ENCODE measurements at regions not wholly inside any gene's neighbourhood (a gene's known extent, or its start where the extent isn't known, plus 50 kb on each side); places are given as distances from the start of the nearest gene placed in this dataset.

DNA sequence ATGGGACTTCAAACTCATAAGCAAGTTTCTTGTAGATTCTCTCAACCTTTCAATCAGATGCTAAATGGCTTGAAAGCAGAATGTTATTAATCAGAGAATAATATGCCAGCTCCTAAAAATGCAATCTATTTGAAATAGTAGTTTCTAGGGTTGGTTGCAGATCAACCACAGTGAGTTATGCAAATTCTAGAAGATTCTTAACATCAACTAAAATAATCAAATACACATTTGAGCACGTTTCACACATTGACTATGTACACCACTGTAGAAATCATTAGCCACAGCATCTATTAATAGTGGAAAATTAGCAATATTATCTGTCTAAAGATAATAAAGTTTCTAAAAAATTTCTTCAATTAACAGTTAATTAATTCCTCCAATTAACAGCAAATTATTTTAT lies 141.9 kb upstream of the GJE1 start:
- no peak overlapping the region for H3K4me3 Mint-ChIP-seq (ENCODE audit: unreplicated experiment)

GRCh38 chr6:141989706-141989959 lies 143.1 kb upstream of the GJE1 start:
- peaks cover 3% of the 10 kb centered on the region for H3K4me1 Mint-ChIP-seq (ENCODE audit: low read depth, unreplicated experiment)
- Histone ChIP-seq H3K4me3 (ENCODE audit: insufficient read depth, low read depth, low read length) (no peak overlapping the region), H3K4me2 (ENCODE audit: low read length) (no peak overlapping the region), H3K79me2 (ENCODE audit: insufficient read depth, low read length) (no peaks in the 10 kb centered on the region), H3K36me3 (ENCODE audit: insufficient read depth, low read length) (no peaks in the 10 kb centered on the region), H3K27me3 (ENCODE audit: insufficient read depth, low read length) (no peaks in the 10 kb centered on the region), H3K4me1 (ENCODE audit: insufficient read depth, low read length) (peaks cover 3% of the 10 kb centered on the region), H3K27ac (ENCODE audit: low read depth, low read length) (no peak overlapping the region), H3K9ac (ENCODE audit: low read length) (no peak overlapping the region), H4K20me1 (ENCODE audit: insufficient read depth, low read length) (no peaks in the 10 kb centered on the region), H3K9me3 (ENCODE audit: insufficient read depth, low read depth, low read length) (no peaks in the 10 kb centered on the region), H2AFZ (ENCODE audit: low read depth, low read length) (peak overlapping the region; percentile 1)
- no peak for FAIRE-seq
- H3K36me3 Mint-ChIP-seq (ENCODE audit: low read depth, unreplicated experiment) = no peaks in the 10 kb centered on the region
- H3K27me3 Mint-ChIP-seq (ENCODE audit: low read depth, unreplicated experiment) = no peaks in the 10 kb centered on the region
- H3K9me3 Mint-ChIP-seq (ENCODE audit: unreplicated experiment) = peaks cover 2% of the 10 kb centered on the region
- no peak for DNase-seq (ENCODE audit: low read depth)
- H3K27ac Mint-ChIP-seq (ENCODE audit: unreplicated experiment) = no peak overlapping the region
- no peak overlapping the region for H3K4me3 Mint-ChIP-seq (ENCODE audit: unreplicated experiment)
- TF ChIP-seq EZH2 (IDR thresholded peaks at IDR 0.05; ENCODE audit: insufficient read depth, low read length) (no peak), CTCF (IDR thresholded peaks at IDR 0.05; ENCODE audit: insufficient read depth, low read depth, low read length) (no peak)

More for the DNA sequence above, 141.9 kb upstream of the GJE1 start:
- H3K27ac Mint-ChIP-seq (ENCODE audit: unreplicated experiment) = no peak overlapping the region
- no peak overlapping the region for H3K9ac ChIP-seq (ENCODE audit: low read length)
- H3K36me3 Mint-ChIP-seq (ENCODE audit: low read depth, unreplicated experiment) = no peaks in the 10 kb centered on the region
- no peaks in the 10 kb centered on the region for H3K27me3 Mint-ChIP-seq (ENCODE audit: low read depth, unreplicated experiment)
- peaks cover 3% of the 10 kb centered on the region for H3K4me1 ChIP-seq (ENCODE audit: insufficient read depth, low read length)
- H3K79me2 ChIP-seq (ENCODE audit: insufficient read depth, low read length) = no peaks in the 10 kb centered on the region
- no peak overlapping the region for H3K4me3 ChIP-seq (ENCODE audit: insufficient read depth, low read depth, low read length)
- DNase-seq (ENCODE audit: low read depth) (no peak), FAIRE-seq (no peak)
- H4K20me1 ChIP-seq (ENCODE audit: insufficient read depth, low read length) = no peaks in the 10 kb centered on the region
- no peak overlapping the region for H2AFZ ChIP-seq (ENCODE audit: low read depth, low read length)
- no peaks in the 10 kb centered on the region for H3K27me3 ChIP-seq (ENCODE audit: insufficient read depth, low read length)
- TF ChIP-seq CTCF (IDR thresholded peaks at IDR 0.05; ENCODE audit: insufficient read depth, low read depth, low read length) (no peak), EZH2 (IDR thresholded peaks at IDR 0.05; ENCODE audit: insufficient read depth, low read length) (no peak)
- H3K36me3 ChIP-seq (ENCODE audit: insufficient read depth, low read length) = no peaks in the 10 kb centered on the region
- no peak overlapping the region for H3K4me2 ChIP-seq (ENCODE audit: low read length)
- H3K9me3 Mint-ChIP-seq (ENCODE audit: unreplicated experiment) = peaks cover 7% of the 10 kb centered on the region
- no peak overlapping the region for H3K27ac ChIP-seq (ENCODE audit: low read depth, low read length)
- no peaks in the 10 kb centered on the region for H3K9me3 ChIP-seq (ENCODE audit: insufficient read depth, low read depth, low read length)
- peaks cover 3% of the 10 kb centered on the region for H3K4me1 Mint-ChIP-seq (ENCODE audit: low read depth, unreplicated experiment)

- Histone ChIP-seq H3K27me3 (ENCODE audit: insufficient read depth, low read length) (no peaks in the 10 kb centered on the region), H3K4me3 (ENCODE audit: insufficient read depth, low read depth, low read length) (no peak overlapping the region), H3K36me3 (ENCODE audit: insufficient read depth, low read length) (no peaks in the 10 kb centered on the region), H3K27ac (ENCODE audit: low read depth, low read length) (no peak overlapping the region), H3K9me3 (ENCODE audit: insufficient read depth, low read depth, low read length) (no peaks in the 10 kb centered on the region), H2AFZ (ENCODE audit: low read depth, low read length) (peak overlapping the region; percentile 1), H3K9ac (ENCODE audit: low read length) (no peak overlapping the region), H3K4me2 (ENCODE audit: low read length) (no peak overlapping the region), H4K20me1 (ENCODE audit: insufficient read depth, low read length) (no peaks in the 10 kb centered on the region), H3K4me1 (ENCODE audit: insufficient read depth, low read length) (peaks cover 3% of the 10 kb centered on the region), H3K79me2 (ENCODE audit: insufficient read depth, low read length) (no peaks in the 10 kb centered on the region)
- Mint-ChIP-seq H3K4me3 (ENCODE audit: unreplicated experiment) (no peak overlapping the region), H3K4me1 (ENCODE audit: low read depth, unreplicated experiment) (peaks cover 3% of the 10 kb centered on the region), H3K27ac (ENCODE audit: unreplicated experiment) (no peak overlapping the region), H3K27me3 (ENCODE audit: low read depth, unreplicated experiment) (no peaks in the 10 kb centered on the region), H3K9me3 (ENCODE audit: unreplicated experiment) (peaks cover 2% of the 10 kb centered on the region), H3K36me3 (ENCODE audit: low read depth, unreplicated experiment) (no peaks in the 10 kb centered on the region)
- TF ChIP-seq CTCF (IDR thresholded peaks at IDR 0.05; ENCODE audit: insufficient read depth, low read depth, low read length) (peak; percentile 93), EZH2 (IDR thresholded peaks at IDR 0.05; ENCODE audit: insufficient read depth, low read length) (no peak)
- FAIRE-seq = peak; percentile 94
- peak; percentile 46 for DNase-seq (ENCODE audit: low read depth)
Measured at GRCh38 chr6:141988954-141989705, 143.6 kb upstream of the GJE1 start.
